ENCODE measurements at regions not wholly inside any gene's neighbourhood (a gene's known extent, or its start where the extent isn't known, plus 50 kb on each side); places are given as distances from the start of the nearest gene placed in this dataset.

DNA sequence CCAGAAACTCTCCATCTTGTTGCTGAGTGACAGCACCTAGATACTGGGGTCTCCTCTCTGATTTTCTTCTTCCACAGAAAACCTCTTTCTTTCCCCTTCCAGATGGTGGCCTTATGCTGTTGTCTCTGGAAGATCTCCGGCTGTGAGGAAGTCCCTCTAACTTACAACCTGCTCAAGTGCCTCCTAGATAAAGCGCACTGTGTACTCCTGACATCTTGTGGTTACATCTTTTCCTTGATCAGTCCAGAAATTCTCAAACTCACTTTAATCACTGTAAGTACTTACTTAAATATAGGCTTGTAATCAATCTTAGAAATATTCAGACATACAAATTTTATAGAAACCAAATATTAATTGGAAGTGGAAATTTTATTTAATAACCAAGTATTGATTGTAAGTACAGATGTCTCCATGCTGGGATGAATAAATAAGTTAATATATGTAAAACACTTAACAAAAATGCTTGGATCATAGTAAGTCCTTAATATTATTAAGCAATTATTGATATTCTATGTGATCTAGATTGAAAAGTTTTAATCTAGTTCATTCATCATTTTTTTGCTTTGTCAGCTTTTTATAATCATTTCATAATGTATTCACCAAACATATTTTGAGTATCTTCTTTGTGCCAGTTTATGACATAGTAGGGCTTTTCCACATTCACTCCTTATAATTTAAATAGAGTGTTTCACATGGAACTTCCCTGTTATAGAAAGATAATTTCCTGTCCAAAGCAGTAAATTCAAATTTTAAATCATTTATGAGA, 1381.4 kb upstream of the CDH6 start:
- no peak for DNase-seq (ENCODE audit: low spot score)

DNA sequence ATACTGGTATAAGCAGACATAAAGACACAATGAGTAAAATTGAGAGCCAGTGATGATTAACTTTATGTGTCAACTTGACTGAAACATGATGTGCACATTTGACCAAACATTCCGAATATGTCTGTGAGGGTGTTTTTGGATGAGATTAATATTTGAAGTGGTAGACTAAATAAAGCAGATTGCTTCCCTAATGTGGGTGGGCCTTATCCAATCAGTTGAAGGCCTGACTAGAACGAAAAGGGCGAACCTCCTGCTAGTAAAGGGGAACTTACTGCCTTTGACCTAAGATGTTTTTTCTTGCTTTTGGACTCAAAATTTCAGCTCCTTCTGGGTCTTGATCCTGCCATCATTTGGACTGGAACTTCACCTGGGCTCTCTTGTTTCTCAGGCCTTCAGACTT, 1387.7 kb upstream of the CDH6 start:
- DNase-seq (ENCODE audit: low spot score): no peak

- no peak for DNase-seq (ENCODE audit: low spot score)
These were observed 1392.7 kb upstream of the CDH6 start for GRCh38 chr5:29800752-29801151.

DNA sequence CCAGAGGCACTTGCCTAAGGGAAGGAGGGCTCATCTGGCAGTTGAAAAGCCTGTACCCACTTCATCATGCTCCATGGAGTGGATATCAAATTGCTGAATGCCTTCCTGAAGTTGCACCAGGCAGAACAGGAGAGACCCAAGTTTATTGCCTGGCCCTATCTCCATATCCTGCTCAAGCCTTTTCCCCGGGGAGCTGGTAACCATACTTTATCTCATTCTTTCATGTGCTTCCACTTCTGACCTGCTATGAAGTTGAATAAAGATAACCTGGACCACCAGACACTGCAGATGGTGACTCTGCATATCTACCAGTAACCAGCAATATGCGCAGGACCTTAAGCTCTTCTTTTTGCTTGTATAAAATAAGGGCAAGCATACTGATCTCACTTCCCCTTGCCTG, 1397.5 kb upstream of the CDH6 start:
- no peak for DNase-seq (ENCODE audit: low spot score)

DNA sequence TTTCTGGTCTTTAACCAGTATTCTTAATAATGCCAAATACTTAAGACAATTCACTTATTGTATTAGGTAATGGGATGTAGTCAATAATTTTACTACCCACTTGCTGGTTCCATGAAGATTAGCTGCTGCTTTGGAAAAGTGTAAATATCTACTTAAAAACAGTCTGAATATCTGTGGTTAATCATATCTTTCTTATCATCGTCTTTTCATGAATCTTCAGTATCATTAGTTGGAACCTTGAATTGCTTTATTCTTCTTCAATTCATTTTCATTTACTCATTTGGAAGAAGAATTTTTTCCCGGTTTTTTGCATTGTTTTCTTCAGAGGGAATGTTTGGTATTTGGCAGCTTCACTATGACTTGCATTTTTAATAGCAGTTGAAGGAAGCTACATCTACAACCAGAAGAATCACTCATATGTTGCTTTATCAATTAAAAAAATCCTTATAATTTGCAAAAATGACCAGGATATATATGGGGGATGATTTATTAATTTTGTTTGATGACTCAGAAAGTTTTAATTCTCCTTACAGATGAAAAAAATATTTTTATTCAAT, 1398.3 kb upstream of the CDH6 start:
- DNase-seq (ENCODE audit: low spot score): no peak

DNA sequence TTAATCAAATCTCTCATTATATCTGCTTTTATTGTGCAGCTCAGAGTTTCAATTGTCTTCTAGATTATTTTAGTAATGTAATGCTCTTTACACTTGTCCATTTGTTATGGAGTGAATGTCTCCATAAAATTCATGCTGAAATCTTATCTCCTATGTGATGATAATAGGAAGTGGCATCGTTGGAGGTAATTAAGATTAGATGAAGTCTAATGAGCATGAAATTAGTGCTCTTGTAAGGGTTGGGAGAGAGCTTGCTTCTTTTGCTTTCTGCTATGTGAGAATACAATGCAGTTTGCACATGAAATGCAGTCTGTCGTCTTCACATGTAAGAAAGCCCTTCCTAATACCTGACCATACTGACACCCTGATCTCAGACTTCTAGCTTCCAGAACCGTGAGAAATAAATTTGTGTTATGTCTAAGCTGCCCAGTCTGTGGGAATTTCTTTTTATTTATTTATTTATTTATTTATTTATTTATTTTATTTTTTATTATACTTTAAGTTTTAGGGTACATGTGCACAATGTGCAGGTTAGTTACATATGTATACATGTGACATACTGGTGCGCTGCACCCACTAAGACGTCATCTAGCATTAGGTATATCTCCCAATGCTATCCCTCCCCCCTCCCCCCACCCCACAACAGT, 1399.2 kb upstream of the CDH6 start:
- DNase-seq (ENCODE audit: low spot score): no peak

GRCh38 chr5:29790281-29790680, 1403.2 kb upstream of the CDH6 start:
- no peak for DNase-seq (ENCODE audit: low spot score)

GRCh38 chr5:29780401-29780800, 1413.1 kb upstream of the CDH6 start:
- DNase-seq (ENCODE audit: low spot score): no peak

DNA sequence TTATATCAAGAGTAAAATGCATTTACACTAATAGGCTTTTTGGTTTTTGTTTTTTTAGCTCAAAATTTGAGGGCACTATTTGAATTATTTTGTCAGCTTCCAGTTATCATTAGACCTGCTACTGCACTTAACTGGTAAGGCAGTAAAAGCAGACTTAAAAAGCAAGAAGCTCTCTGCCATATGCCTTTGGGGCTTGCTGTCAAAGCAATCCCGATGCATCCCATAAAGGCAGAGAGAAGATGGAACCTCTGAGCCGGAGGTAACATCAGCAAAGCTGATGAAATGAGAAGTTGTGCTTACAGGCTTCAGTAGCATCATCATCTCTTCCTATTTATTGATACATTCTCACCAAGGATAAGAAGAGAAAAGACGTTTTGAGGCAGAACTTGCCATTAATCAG, 1414.3 kb upstream of the CDH6 start:
- DNase-seq (ENCODE audit: low spot score): no peak

GRCh38 chr5:29777373-29777772, 1416.1 kb upstream of the CDH6 start:
- DNase-seq (ENCODE audit: low spot score): no peak

DNA sequence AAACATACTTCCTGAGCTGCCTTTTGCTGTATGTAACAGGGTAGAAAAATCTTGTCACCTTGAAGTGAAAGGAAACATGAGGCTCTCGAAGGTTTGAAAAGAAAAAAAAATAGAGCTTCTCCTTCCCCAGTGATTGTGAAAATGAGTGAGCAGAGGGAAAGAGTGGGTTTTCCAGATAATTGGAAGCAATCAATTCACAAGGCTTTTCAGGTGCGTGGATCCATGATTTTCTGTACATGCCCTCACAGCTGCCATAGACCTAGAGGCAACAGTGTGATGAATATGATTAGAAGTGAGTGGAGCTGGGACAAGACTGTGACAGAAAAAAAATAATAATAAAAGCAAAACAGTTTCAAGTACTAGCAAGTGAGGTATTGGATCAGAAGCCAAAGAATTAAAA, 1422.5 kb upstream of the CDH6 start:
- no peak for DNase-seq (ENCODE audit: low spot score)

- no peak for DNase-seq (ENCODE audit: low spot score)
These were observed 1424.0 kb upstream of the CDH6 start for GRCh38 chr5:29769474-29769873.

- DNase-seq (ENCODE audit: low spot score): peak; percentile 5
These were observed 1434.5 kb upstream of the CDH6 start for GRCh38 chr5:29758986-29759421.

GRCh38 chr5:29750453-29750852, 1443.0 kb upstream of the CDH6 start:
- DNase-seq (ENCODE audit: low spot score): no peak

- DNase-seq (ENCODE audit: low spot score): no peak
These were observed 1448.9 kb upstream of the CDH6 start for GRCh38 chr5:29744618-29745017.

DNA sequence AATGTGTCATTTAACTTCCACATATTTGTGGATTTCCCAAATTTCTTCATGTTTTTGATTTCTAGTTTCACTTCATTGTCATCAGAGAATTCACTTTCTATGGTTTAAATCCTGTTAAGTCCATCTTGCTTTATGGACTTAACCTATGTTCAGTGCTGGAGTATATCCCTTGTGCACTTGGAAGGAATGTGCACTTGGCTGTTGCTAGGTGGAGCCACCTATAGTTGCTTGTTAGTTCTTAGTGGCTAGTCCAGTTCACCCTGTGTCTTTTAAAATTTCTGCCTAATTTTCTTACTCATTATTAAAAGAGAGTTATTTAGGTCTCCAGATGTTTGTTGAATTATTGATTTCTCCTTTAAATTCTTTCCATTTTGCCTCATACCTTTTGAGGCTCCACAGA, 1472.5 kb upstream of the CDH6 start:
- DNase-seq (ENCODE audit: low spot score): no peak

DNA sequence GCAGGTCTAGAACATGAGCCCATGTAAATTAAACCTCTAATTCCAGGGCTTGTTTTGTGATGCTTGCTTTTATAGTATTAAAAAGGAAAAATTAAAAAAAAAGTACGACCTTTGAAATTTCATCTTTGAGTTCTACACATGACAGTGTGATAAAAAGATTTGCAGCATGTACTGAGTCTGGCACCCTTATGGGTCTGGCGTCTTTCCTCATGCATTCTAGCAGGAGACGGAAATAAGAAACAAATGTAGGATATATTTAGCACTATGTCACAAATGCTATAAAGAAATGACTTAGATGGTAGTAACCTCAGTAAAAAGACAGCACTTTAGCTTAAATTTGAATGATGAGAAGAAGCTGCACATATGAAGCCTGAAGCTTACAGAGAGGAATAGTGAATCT, 1474.3 kb upstream of the CDH6 start:
- no peak for DNase-seq (ENCODE audit: low spot score)

DNA sequence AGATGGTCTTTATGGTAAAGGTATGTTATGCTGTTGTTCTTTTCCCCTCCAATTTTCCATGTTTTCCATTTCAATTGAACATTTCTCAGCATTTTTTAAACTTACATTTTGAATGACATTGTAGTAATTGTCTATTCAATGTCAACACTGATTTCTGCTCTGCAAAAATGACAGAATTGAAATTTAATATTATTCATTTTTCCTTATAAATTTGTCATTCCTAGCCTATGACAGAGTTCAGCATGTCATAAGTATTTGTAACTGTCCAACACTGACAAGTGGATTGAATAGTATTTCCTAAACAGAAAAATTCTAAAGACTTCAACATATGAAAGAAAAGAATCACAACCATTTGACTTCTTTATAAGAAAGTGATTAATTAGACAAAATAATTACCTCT, 1478.3 kb upstream of the CDH6 start:
- DNase-seq (ENCODE audit: low spot score): no peak

DNA sequence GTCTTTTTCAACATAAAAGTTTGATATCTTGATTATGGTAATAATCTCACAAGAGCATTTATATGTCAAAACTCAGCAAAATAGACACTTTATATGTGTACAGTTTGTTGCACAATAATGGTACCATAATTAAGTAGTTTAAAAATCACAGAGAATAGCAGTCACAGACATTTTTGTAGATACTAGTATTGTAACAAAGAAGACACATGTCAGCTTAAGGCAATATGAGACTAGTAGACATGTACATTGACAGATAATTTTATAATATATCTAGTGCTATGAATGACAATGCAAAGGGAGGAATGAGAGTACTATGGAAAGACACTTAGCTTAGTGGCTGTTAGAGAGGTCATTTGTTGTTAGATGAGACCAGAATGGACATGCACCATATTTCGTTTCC, 1490.6 kb upstream of the CDH6 start:
- DNase-seq (ENCODE audit: low spot score): no peak

GRCh38 chr5:29701600-29701999, 1491.9 kb upstream of the CDH6 start:
- no peak for DNase-seq (ENCODE audit: low spot score)

DNA sequence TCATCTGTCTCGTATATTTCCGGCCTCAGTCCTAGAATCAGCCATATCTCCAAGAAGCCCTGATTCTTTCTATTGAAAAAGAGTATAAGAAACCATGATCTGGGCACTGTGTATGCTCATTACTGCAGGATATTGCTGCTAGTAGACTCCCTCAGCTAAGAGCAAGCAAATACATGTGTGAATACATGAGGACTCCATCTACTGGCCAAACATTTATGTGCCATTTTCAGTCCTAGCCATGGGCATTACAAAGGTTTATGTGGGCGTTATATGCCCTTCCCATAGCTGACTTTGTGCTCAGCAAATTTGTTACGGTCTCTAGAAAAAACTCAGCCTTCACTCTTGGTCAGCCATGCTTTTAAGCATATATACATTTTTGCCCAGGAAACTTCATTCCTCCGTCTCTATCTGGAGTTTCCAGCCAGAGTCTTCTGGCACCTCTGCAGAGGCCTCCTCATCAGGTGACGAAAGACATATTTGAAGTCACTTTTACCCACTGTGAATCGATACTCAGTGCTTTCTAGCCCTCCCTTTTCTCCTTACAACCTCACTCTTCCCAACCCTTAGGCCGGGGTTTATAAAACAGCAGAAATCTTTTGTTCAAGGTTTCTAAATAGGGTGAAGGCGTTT, 1495.6 kb upstream of the CDH6 start:
- no peak for DNase-seq (ENCODE audit: low spot score)

DNA sequence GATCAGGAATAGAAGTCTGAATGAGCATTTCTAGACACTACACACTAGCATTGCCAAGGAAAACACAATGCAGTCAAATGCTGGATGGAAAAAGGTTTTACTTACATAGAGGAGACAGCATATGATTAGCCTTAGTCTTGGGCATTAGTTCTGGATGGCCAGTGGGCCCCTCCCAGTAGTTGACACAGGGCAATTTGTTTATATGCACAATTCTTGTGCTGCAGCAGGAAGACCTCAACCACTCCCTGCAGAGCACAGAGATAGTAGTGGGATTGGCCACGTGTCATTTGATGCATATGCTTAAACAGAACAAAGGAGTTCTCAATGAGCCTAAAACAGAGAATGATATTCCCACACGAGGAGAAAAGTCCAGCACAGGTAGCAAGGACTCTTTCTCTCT, 1496.2 kb upstream of the CDH6 start:
- no peak for DNase-seq (ENCODE audit: low spot score)

GRCh38 chr5:29672678-29673077, 1520.8 kb upstream of the CDH6 start:
- DNase-seq (ENCODE audit: low spot score): no peak

Measured in LoVo (cell line).